IPS-11a (cell line): ENCODE measurements at regions not wholly inside any gene's neighbourhood (a gene's known extent, or its start where the extent isn't known, plus 50 kb on each side); places are given as distances from the start of the nearest gene placed in this dataset.

Experiments
- H3K4me3 ChIP-seq: one replicate; pipeline ENCODE4 v1.5.1; 2013; ENCODE audit warnings: low read depth, low read length, control low read depth

- H3K4me3 ChIP-seq: no peak overlapping the region
These were observed 183.6 kb upstream of the ATP11B start for GRCh38 chr3:182609575-182610156.

- H3K4me3 ChIP-seq: no peak overlapping the region
These were observed 181.0 kb upstream of the ATP11B start for GRCh38 chr3:182612332-182612731.

GRCh38 chr3:182617500-182617899 is 175.8 kb upstream of the ATP11B start:
- no peak overlapping the region for H3K4me3 ChIP-seq

GRCh38 chr3:182618085-182618732 is 175.1 kb upstream of the ATP11B start:
- H3K4me3 ChIP-seq: no peak overlapping the region

GRCh38 chr3:182618981-182619591 is 174.2 kb upstream of the ATP11B start:
- no peak overlapping the region for H3K4me3 ChIP-seq

- H3K4me3 ChIP-seq: no peak overlapping the region
These were observed 172.4 kb upstream of the ATP11B start for GRCh38 chr3:182620723-182621434.

- H3K4me3 ChIP-seq: no peak overlapping the region
These were observed 171.7 kb upstream of the ATP11B start for GRCh38 chr3:182621435-182622240.

GRCh38 chr3:182622241-182622545 is 171.1 kb upstream of the ATP11B start:
- H3K4me3 ChIP-seq: no peak overlapping the region

GRCh38 chr3:182626484-182627467 is 166.5 kb upstream of the ATP11B start:
- no peak overlapping the region for H3K4me3 ChIP-seq

- H3K4me3 ChIP-seq: no peak overlapping the region
These were observed 164.8 kb upstream of the ATP11B start for GRCh38 chr3:182628531-182628930.

GRCh38 chr3:182629521-182629920 is 163.8 kb upstream of the ATP11B start:
- no peak overlapping the region for H3K4me3 ChIP-seq

- no peak overlapping the region for H3K4me3 ChIP-seq
These were observed 161.9 kb upstream of the ATP11B start for GRCh38 chr3:182631183-182632076.

GRCh38 chr3:182632077-182632393 is 161.3 kb upstream of the ATP11B start:
- no peak overlapping the region for H3K4me3 ChIP-seq

GRCh38 chr3:182633186-182633585 is 160.1 kb upstream of the ATP11B start:
- no peak overlapping the region for H3K4me3 ChIP-seq

GRCh38 chr3:182636646-182637045 is 156.7 kb upstream of the ATP11B start:
- H3K4me3 ChIP-seq: no peak overlapping the region

GRCh38 chr3:182637350-182638110 is 155.8 kb upstream of the ATP11B start:
- H3K4me3 ChIP-seq: no peak overlapping the region

GRCh38 chr3:182644013-182644412 is 149.3 kb upstream of the ATP11B start:
- H3K4me3 ChIP-seq: no peak overlapping the region

GRCh38 chr3:182644790-182645433 is 148.4 kb upstream of the ATP11B start:
- no peak overlapping the region for H3K4me3 ChIP-seq
